DND-41 (cell line): ENCODE measurements at regions not wholly inside any gene's neighbourhood (a gene's known extent, or its start where the extent isn't known, plus 50 kb on each side); places are given as distances from the start of the nearest gene placed in this dataset.

ENCODE experiments used
- ATAC-seq: fragments of 200-7000 bp; cut with Tn5 transposase; 3 replicates; pipeline ENCODE4 v1.9.1; 2021; ENCODE audit warnings: low read depth; ENCODE audit not compliant: insufficient read depth
- DNase-seq: peaks from one replicate; pipeline ENCODE4 v3.0.0-alpha.2; 2020
- H2AFZ ChIP-seq: 2 replicates; pipeline ENCODE4 v1.6.0; 2012; ENCODE audit warnings: low read depth, low read length
- H3K27ac ChIP-seq: 2 replicates; pipeline ENCODE4 v1.5.1; 2012; ENCODE audit warnings: low read length, inconsistent platforms
- H3K27me3 ChIP-seq: fragments of 200-600 bp; sonication (generic); 2 replicates; pipeline ENCODE4 v1.6.0; 2012; ENCODE audit warnings: low read length, mild to moderate bottlenecking, inconsistent platforms; ENCODE audit not compliant: insufficient read depth, poor library complexity
- H3K36me3 ChIP-seq: 2 replicates; pipeline ENCODE4 v1.5.1; 2012; ENCODE audit warnings: low read length, inconsistent platforms; ENCODE audit not compliant: insufficient read depth
- H3K4me1 ChIP-seq: 2 replicates; pipeline ENCODE4 v1.5.1; 2012; ENCODE audit warnings: mild to moderate bottlenecking, low read length; ENCODE audit not compliant: insufficient read depth
- H3K4me2 ChIP-seq: 2 replicates; pipeline ENCODE4 v1.6.0; 2012; ENCODE audit warnings: mild to moderate bottlenecking, moderate library complexity, low read length, inconsistent platforms; ENCODE audit not compliant: insufficient read depth
- H3K4me3 ChIP-seq, 2 experiments: fragments of 200-600 bp in 1 of 2; shearing (Covaris generic) in 1 of 2; 2 replicates each; pipeline ENCODE4 v1.5.1; 2012 to 2016; ENCODE audit warnings: inconsistent platforms in 2 of 2, low read length in 2 of 2, mild to moderate bottlenecking in 2 of 2, low read depth in 1 of 2, moderate library complexity in 1 of 2
- H3K79me2 ChIP-seq: 2 replicates; pipeline ENCODE4 v1.6.0; 2012; ENCODE audit warnings: low read length, inconsistent platforms; ENCODE audit not compliant: insufficient read depth
- H3K9ac ChIP-seq: 2 replicates; pipeline ENCODE4 v1.6.0; 2012; ENCODE audit warnings: low read depth, mild to moderate bottlenecking, inconsistent platforms, low read length, moderate library complexity
- H3K9me3 ChIP-seq: 2 replicates; pipeline ENCODE4 v1.5.1; 2012; ENCODE audit warnings: low read length, moderate library complexity, mild to moderate bottlenecking, inconsistent platforms; ENCODE audit not compliant: insufficient read depth, severe bottlenecking
- H4K20me1 ChIP-seq: 2 replicates; pipeline ENCODE4 v1.6.0; 2012; ENCODE audit warnings: low read length; ENCODE audit not compliant: insufficient read depth
- EZH2 ChIP-seq: IDR thresholded peaks from 3 replicates; pipeline ENCODE4 v1.6.1; 2012; ENCODE audit warnings: borderline replicate concordance, low read depth, mild to moderate bottlenecking, moderate library complexity, low read length, inconsistent platforms; ENCODE audit not compliant: severe bottlenecking
- TF ChIP-seq, protein P1 (sequence below): IDR thresholded peaks from 2 replicates; pipeline ENCODE4 v1.5.1; 2012; ENCODE audit warnings: borderline replicate concordance, low read length, moderate library complexity, mild to moderate bottlenecking; ENCODE audit not compliant: poor library complexity, severe bottlenecking; ENCODE audit errors: extremely low read depth

DNA sequence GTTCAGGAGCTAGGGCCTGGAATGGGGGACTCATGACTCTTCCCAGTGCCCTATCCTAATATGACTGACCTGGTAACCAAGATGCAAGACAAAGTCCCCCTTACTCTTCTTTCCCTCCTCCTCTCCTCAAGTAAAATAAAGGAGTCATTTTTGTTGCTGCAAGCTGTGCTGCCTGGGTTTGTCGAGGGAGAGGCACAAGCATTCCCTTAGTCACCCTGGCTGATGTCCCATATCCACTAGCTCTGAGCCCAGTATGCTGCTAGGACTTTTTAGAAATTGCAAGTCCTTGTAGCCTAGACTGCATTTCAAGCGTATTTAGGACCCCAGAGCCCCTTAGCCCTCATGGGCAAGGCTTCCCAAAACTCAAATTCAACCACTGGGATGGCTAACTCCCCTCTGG, 338.5 kb upstream of the SETBP1 start:
- ATAC-seq (no peak), DNase-seq (no peak)
- H4K20me1 ChIP-seq, result no peaks in the 10 kb centered on the region
- no peaks in the 10 kb centered on the region for H3K79me2 ChIP-seq
- H3K4me1 ChIP-seq, result no peaks in the 10 kb centered on the region
- no peaks in the 10 kb centered on the region for H3K9me3 ChIP-seq
- no peak overlapping the region for H3K4me3 ChIP-seq
- H2AFZ ChIP-seq, result no peak overlapping the region
- no peak overlapping the region for H3K27ac ChIP-seq
- TF ChIP-seq EZH2, result no peak
- TF ChIP-seq, protein P1, sequence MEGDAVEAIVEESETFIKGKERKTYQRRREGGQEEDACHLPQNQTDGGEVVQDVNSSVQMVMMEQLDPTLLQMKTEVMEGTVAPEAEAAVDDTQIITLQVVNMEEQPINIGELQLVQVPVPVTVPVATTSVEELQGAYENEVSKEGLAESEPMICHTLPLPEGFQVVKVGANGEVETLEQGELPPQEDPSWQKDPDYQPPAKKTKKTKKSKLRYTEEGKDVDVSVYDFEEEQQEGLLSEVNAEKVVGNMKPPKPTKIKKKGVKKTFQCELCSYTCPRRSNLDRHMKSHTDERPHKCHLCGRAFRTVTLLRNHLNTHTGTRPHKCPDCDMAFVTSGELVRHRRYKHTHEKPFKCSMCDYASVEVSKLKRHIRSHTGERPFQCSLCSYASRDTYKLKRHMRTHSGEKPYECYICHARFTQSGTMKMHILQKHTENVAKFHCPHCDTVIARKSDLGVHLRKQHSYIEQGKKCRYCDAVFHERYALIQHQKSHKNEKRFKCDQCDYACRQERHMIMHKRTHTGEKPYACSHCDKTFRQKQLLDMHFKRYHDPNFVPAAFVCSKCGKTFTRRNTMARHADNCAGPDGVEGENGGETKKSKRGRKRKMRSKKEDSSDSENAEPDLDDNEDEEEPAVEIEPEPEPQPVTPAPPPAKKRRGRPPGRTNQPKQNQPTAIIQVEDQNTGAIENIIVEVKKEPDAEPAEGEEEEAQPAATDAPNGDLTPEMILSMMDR, result no peak
- no peak overlapping the region for H3K4me2 ChIP-seq
- no peaks in the 10 kb centered on the region for H3K36me3 ChIP-seq
- no peaks in the 10 kb centered on the region for H3K27me3 ChIP-seq
- no peak overlapping the region for H3K9ac ChIP-seq

DNA sequence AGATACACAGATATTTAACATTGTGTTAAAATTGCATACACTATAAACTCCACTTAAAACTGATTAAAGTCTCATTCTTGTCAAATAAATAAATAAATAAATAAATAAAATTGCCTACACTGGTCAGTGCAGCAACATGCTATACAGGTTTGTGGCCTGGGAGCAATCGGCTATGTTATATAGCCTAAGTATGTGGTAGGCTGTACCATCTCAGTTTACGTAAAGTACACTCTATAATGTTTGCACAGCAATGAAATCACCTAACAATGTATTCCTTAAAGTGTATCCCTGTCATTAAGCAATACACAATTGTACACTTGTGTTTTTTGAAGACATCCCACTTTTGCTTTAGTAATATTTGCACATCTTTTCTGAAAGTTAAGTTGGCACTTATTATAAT, 337.7 kb upstream of the SETBP1 start:
- ATAC-seq, result no peak
- H3K36me3 ChIP-seq, result no peaks in the 10 kb centered on the region
- no peak for DNase-seq
- no peaks in the 10 kb centered on the region for H3K27me3 ChIP-seq
- H3K4me2 ChIP-seq, result no peak overlapping the region
- no peaks in the 10 kb centered on the region for H3K79me2 ChIP-seq
- H3K9ac ChIP-seq, result no peak overlapping the region
- no peak overlapping the region for H2AFZ ChIP-seq
- no peaks in the 10 kb centered on the region for H3K9me3 ChIP-seq
- H3K4me1 ChIP-seq, result no peaks in the 10 kb centered on the region
- no peaks in the 10 kb centered on the region for H4K20me1 ChIP-seq
- H3K4me3 ChIP-seq, result no peak overlapping the region
- no peak overlapping the region for H3K27ac ChIP-seq
- TF ChIP-seq, protein P1, result no peak
- no peak for TF ChIP-seq EZH2

DNA sequence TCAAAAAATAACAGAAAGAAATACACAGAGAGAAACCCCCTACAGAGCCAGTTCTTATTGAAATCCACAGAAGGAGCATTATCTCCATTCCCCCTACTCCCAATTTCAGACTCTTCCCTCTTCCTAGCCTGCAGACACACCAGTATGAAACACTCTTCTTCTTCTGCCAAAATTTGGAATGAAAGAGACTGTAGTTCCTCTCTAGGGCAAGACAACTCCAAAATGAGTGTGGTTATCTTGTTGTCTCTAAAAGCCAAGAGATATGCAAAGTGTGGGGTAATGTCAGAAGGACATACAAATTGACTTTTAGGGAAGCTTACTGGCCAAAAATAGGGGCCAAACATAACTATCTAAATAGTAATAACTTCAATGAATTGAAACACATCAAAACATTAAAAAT, 337.1 kb upstream of the SETBP1 start:
- no peak for DNase-seq
- TF ChIP-seq EZH2, result no peak
- TF ChIP-seq, protein P1, result no peak
- Histone ChIP-seq H3K36me3 (no peaks in the 10 kb centered on the region), H4K20me1 (no peaks in the 10 kb centered on the region), H3K27me3 (no peaks in the 10 kb centered on the region), H3K9ac (no peak overlapping the region), H3K4me1 (no peaks in the 10 kb centered on the region), H3K4me2 (no peak overlapping the region), H3K27ac (no peak overlapping the region), H3K4me3 (no peak overlapping the region), H3K9me3 (no peaks in the 10 kb centered on the region), H3K79me2 (no peaks in the 10 kb centered on the region), H2AFZ (no peak overlapping the region)
- ATAC-seq, result no peak
